NCI-H1105 (cell line): ENCODE measurements at regions not wholly inside any gene's neighbourhood (a gene's known extent, or its start where the extent isn't known, plus 50 kb on each side); places are given as distances from the start of the nearest gene placed in this dataset.
"Not testable (repeated sequence)": the region's sequence is repeated elsewhere in the genome, so short reads cannot be mapped to it uniquely, and the experiment has no call there.

Experiments
- DNase-seq: peaks from one replicate; lab custom pipeline; 2025; lab: John Stamatoyannopoulos, UW

DNA sequence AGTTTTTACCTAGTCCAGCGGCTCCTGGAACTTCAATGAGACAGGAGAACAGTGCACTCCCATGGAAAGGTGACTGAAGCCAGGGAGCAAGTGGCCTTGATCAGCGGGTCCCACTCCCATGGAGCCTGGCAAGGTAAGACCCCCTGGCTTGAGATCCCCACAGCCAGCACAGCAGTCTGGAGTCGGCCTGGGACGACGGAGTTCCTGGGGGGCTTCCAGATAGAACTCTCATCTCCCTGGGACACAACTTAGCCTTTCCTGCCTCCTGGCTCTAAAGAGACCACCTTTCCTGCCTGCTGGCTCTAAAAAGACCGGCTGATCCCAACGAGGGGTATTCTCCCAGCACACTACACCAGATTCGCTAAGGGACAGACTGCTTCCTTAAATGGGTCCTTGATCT is 1279.0 kb upstream of the GOT2 start:
- no peak for DNase-seq

DNA sequence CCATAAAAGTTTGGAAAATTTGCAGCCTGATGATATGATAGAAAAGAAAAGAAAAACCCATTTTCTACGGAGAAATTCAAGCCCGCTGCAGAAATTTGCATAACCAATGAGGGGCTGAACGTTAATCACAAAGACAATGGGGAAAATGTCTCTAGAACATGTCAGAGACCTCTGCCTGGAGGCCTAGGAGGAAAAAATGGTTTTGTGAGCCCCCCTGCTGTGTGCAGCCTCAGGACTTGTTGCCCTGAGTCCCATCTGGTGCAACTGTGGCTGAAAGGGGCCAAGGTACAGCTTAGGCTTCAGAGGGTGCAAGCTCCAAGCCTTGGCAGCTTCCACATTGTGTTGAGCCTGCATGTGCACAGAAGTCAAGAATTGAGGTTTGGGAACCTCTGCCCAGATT is 1267.4 kb upstream of the GOT2 start:
- DNase-seq, result no peak

DNA sequence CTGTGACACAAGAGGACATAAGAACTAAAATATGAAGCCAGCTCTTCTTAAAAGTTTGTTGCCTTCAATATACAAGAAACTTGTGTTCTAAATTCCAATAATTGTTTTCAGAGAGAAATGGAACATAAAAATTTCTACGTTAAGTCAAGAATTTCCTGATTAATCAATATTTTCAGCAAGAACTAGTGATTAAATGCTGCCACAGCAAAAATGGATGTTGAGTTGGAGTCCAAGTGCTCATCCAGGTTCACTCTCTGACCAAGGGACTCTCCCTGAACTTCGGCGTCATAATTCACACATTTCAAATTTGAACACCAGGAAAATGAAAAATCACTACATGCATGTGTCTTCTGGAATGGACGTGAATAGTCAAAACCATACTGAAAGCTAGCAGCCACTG is 1263.6 kb upstream of the GOT2 start:
- no peak for DNase-seq

DNA sequence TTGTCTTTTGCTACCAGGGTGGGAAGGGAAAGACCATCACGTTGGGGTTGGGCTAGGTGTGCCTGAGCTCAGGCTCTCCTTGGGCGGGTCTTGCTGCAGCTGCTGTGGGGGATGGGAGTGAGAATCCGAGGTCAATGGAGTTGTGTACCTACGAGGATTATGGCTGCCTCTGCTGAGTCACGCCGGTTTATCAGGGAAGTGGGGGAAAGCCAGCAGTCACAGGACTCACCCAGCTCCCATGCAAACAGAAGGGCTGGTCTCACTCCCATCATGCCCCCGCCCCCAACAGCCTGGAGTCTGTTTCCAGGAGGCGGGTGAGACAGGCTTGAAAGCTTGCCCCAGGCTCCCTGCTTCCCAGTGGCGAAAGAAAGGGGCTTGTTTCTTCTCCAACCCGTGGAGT is 1259.0 kb upstream of the GOT2 start:
- no peak for DNase-seq

DNA sequence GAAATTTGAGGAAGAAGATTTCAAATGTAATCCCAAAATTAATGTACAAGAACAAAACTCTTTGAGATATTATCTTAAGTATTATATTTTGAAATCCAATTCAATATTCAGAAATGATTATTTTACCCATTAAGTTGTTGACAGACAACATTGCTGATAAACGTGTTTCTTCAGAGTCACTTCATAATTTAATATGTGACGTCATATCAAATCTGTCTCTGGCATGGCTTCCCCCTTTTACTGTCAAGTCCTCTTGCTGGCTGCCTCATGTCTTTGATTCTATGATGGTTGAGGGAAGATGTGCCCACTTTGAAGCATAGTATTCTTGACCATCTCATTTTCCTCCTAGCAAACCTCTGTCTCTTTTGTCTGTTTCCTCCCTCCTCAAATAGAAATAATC is 1257.1 kb upstream of the GOT2 start:
- no peak for DNase-seq

DNA sequence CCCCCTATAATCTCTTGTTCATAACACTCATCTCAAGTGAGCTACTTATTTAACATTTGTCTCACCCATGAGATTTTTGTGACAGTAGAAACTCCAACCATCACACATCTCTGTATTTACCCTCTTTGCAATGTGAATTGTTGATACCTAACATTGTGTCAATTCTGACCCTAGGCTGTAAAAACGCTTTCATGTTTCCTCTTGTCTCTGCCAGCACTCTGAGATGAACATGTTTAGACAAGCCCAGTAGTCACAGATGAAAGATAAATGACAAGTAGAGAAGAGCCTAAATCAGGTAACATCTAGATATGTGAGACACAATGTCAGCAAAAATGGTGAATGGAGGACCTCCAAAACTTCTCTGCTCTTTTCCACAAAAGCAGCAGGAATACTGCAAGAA is 1254.5 kb upstream of the GOT2 start:
- DNase-seq, result no peak

DNA sequence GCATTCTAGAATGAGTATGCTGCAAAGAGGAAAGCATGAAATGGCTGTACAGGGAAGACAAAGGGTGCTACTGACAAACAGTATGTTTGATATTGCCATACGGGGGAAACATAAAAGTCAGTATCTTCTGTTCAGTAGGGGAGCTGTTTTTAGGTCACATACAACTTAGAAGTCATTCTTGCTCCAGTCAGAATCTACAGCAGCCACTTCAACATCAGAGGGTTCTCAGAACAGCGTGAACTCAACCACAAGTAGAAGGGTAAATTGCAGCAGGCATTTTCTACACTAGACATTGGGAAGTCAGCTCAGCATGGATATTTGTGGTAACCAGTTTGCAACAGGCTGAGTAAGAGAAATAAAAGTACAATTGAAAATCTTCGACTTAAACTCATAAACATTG is 1241.8 kb upstream of the GOT2 start:
- no peak for DNase-seq

DNA sequence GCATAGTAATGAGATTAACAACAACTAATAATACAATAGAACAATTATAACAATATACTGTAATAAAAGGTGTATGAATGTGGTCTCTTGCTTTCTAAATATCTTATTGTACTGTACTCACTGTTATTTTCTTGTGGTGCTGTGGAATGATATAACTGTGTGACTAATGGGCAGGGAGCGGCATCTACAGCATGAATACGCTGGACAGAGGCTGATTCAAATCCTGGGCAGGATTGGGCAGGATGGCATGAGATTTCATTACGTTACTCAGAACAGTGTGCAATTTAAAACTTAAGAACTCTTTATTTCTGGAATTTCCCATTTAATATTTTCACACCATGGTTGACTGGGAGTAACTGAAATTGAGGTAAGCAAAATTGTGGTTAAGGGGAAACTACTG is 1239.8 kb upstream of the GOT2 start:
- no peak for DNase-seq

DNA sequence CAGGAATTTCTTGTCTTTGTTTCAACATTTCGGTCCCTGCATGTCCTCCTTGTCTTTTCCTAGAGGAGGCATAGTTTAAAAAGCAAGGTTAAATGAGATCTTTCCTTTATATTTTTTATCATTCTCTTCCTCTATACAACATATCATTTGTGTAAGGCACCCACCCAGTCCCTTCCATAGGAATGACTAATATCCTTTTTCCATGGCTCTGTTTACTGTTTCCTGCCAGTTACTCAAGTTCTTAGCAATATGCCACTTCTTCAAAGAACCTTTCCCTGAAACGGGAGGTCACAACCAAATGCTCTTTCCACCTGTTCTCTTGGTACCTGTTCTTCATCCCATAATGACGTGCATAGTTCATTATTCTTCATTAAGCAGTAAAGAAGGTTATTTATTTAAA is 1237.1 kb upstream of the GOT2 start:
- no peak for DNase-seq

DNA sequence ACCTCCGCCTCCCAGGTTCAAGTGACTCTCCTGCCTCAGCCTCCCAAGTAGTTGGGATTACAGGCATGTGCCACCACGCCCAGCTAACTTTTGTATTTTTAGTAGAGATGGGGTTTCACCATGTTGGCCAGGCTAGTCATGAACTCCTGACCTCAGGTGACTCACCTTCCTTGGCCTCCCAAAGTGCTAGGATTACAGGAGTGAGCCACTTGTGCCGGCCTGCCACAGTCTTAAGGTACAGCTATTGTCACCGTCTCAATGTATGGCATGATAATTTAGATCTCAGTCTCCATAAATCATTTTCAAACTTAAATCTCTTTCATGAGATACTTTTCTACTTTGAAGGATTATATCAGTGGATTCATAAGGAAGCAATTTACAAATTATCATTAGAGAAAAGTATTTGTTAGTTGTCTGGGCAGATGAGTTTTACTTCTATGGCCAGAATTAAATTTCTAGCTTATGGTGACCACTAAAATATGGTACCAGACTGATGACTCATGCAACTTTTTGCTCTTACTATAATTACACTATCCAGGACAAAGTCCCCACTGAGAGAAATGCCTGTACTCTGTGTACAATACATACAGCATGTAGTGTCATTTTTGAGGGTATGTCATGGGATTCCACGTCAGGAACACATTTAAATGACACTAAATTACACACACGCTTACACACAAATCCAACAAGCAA is 1230.3 kb upstream of the GOT2 start:
- DNase-seq, result no peak

DNA sequence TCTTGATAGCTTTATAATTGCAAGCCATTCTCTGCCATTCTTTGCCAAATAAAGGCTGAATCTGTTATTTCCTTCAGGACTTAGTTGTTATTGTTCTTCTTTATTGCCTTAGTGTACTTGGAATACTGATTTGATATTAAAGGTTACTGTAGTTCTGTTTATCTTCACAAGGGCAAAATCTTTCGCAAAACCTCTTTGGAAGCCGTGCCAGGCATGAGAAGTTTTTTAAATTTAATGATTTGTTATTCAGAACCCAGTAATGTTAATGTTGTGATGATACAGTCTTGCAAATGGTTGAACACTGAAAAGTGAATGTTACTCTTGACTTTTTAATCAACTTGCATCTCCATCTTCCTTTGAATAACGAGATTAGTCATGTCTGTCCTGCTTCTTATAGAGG is 1225.2 kb upstream of the GOT2 start:
- DNase-seq, result no peak

DNA sequence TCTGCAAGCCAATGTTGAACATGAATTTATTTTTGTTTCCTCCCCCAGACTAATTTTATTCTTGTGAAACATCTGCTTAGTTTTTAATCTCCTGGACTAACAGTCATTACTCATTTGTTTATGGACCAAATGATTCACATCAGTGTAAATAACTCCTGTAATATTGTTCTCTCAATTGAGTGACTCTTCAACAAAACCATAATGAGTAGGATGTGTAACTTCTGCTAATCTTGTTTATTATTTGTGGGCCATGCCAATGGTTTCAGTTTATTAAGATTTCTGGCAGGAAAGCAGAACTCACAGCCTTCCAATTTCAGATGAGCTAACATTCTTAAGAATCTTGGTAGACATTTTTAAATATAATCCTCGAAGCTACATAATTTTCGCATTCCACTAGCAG is 1216.3 kb upstream of the GOT2 start:
- DNase-seq, result no peak

DNA sequence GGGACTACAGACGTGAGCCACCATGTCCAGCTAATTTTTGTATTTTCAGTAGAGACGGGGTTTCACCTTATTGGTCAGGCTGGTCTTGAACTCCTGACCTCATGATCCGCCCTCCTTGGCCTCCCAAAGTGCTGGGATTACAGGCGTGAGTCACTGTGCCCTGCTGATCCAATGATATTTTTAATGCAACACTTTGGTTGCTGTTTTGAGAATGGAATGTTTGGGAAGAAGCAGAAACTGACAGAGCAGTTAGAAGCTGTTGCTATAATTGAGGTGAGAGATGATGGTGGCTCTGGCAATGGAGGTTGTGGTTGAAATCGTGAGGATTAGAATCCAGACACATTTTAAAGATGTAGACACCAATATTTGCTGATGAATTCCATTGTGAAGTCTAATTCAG is 1209.9 kb upstream of the GOT2 start:
- not testable (repeated sequence) for DNase-seq

DNA sequence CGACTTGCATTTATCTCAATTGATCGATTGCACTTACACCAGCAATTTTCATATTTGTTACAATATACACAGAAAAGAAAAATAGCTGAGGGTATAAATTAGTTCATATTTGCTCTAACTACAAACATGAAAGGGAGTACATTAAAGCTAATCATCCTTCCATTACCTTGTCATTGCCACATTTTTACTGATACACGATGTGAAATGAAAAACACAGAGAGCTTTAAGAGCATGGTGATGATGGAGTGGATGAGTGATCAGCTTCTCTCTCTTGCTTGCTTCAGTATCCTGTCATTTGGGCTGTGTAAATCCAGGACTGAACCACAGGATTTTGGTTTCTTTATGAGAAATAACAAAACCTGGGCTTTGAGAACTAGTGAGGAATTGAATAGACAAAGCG is 1207.5 kb upstream of the GOT2 start:
- no peak for DNase-seq

DNA sequence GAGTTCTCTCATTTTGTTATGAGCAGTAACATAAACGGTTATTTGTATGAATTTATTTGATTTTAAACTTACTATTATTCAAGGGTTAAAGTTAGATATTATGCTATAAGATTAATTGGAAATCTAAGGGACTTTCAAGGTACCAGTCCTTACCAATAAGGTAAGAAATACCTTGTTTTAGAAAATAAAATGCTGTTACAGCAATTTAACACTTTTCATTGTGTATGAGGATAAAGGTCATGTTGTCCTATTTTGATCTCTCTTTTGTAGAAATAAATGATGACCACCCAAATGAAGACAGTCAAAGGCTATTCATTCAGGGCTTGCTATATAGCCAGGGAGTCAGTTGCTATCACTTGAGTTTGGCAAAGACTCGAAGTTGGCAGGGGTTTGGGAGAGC is 1185.9 kb upstream of the GOT2 start:
- no peak for DNase-seq

DNA sequence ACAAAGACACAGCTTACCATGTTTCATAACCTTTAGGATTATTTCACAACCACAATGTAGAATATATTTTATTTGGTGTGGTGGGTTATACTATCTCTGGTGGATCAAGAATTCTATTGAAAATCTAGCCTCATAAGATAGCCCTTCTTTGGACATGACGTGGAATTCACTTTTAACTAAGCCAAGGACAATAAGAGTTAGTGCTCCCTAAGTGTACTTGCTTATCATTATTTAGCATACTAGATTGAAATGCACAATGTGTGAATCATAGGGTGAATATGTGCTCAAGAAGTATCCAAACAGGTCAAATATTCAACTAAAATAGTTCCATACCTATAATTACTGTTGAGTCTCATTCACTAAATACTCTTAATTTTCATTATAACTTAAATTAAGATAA is 1179.5 kb upstream of the GOT2 start:
- no peak for DNase-seq

DNA sequence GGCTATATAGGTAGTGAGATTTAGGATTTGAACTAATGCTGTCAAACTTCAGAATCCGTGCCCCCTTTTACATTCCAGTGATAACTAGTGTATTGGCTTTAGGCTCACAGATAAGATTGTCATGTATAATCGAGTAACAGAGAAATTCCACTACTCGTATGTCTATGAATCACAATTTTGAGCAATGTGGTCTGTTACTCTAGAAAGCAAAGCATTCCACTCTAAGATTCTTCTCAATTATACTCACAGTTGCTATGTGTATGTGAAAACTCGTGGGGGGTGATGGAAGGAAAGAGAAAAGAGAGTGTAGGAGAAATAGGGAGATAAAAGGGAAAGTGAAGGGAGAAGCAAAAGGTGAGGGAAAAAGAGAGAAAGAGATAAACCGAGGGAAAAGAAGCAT is 1175.1 kb upstream of the GOT2 start:
- no peak for DNase-seq

DNA sequence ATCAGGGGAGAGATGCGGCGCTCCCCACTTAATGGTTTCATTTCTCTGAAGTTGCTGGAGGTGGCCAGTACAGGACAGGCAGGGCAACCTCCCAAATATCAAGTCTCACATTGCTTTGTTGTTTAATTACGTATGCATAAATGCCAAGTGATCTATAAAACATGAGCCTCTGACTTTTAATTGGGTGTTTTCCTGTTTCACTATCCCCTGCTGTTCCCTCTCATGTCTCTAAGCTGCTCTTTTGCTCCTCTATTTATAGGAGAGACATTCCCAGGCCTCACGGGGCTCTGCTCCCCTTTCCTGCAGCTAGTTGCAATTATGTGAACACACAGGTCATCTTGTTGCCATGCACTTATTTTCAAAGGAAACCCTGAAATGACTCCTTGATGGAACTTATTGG is 1173.5 kb upstream of the GOT2 start:
- DNase-seq, result no peak

DNA sequence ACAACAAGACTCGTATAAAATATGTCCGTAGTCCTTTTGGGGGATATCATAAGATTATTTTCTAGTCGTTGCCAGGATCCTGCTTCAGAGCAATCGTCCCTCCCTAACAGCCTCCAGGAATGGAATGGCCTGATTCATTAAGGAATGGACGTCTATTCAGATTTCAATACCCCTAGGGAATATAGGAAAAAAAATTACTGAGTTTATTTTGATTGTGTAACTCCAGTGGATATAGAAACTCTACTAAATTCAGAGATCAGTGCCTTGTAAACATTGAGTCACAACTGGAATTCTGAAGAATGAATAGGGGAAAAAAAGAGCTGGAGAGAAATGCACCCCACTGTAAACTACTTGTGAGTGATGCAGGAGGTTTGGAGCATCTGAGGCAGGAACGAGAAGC is 1171.5 kb upstream of the GOT2 start:
- DNase-seq, result no peak

DNA sequence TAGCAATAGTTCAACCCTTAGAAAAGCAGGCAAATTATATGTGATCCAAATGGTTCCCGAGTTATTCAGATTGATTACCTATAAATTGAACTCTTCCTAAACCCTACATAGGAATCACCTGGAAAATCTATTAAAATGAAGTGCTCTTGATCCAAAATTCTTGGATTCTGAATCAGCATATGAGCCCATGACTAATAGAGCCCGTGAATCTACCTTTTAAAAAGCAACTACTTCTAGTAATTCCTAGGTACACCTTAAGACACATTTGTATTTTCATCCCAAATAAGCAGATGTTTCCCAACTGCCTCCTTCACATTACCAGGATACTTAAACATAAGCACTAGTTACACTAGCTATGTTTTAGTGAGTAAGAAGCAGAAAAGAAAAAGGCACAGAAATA is 1171.0 kb upstream of the GOT2 start:
- DNase-seq, result no peak

DNA sequence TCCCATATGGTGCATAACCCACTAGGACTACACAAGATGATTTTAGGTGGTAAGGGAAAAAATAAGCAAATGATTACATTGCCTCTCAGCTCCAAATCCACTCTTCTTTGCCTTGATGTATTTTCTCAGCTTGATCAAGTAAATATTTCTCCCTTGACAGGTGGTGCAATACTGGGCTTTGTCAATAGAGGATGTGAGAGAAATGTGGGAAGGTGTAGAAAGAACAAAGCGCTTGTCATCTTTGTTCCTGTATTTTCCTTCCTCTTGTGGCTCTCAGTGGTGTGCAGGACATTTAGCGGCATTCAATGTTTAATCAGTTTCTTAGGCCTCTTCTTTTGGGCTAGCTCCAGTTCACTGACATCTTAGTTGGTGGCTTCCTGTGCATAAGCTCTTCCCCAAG is 1165.8 kb upstream of the GOT2 start:
- DNase-seq, result no peak

DNA sequence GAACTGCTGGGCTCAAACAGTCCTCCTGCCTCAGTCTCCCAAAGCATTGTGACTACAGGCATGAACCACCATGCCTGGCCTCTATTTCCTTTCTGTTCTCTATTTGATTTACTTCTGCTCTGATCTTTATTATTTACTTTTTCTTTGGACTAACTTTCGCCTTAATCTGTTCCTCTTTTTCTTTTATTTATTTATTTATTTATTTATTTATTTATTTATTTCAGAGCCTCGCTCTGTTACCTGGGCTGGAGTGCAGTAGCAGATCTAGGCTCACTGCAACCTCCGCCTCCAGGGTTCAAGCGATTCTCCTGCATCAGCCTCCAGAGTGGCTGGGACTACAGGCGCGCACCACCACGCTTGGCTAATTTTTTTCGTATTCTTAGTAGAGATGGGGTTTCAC is 1158.3 kb upstream of the GOT2 start:
- no peak for DNase-seq

DNA sequence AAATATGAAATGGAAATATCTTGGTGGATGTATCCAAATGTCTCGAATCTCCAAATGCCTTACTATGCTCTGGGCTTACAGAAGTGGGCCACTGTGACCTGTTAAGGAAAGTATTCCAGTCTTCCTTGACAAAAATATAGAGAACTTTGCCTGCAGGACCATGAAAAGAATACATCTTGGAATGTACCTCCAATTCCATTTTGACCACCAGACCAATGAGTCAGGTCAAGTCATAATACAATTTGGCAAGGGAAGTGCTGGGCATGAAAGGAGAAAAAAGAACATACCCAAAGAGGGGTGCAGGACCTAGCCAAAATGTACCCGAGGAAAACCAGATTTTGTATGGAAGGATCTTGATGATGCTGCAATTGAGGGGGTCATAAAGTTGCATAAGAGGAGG is 1153.7 kb upstream of the GOT2 start:
- DNase-seq, result no peak

DNA sequence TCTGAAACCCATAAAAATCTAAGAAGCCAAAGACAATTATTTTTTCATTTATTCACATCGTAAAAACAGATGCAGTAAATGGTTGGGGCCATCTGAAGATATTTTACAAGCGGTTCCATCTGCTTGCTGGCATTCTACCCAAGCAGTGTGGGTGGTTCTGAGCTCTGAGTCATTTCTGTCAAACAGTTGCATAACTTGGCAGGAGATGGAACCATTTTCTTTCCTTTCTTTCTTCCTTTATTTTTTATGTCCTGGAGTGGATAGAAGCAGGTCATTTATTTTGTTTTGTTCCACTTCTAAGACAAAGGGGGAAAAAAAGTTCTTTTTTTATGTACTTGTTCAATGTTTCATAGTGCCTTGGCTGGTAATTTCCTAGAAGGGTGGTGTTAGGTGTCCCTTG is 1151.9 kb upstream of the GOT2 start:
- DNase-seq, result no peak

DNA sequence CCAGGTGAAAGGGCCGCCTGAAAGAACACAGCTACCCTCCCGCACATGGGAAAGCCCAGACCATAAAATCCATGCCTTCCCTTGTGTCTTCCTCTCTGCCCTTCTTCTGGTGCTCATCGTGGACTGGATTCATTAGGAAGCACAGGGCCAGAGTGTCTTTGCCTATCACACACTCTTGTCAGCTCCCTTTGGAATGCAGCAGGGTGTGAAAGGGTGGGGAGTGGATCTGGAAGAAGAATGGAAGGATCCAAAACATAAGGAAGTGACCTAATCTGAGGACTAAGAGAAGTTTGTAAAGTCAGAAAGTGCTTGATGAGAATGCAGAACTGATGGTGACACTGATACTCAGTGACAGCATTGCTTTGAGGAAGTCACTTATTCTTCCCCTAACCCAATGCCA is 1147.3 kb upstream of the GOT2 start:
- no peak for DNase-seq
